ENCODE measurements at regions not wholly inside any gene's neighbourhood (a gene's known extent, or its start where the extent isn't known, plus 50 kb on each side); places are given as distances from the start of the nearest gene placed in this dataset.

GRCh38 chr5:74092766-74093165, 466.8 kb downstream of the ARHGEF28 start:
- no peak for TF ChIP-seq CTCF (IDR thresholded peaks at IDR 0.05; ENCODE audit: low read length)
- no peak for TF ChIP-seq EZH2phosphoT487 (IDR thresholded peaks at IDR 0.05; ENCODE audit: low read length)
- TF ChIP-seq EZH2 (optimal IDR thresholded peaks at IDR 0.05; ENCODE audit: low read depth, low read length), result no peak
